H9 (cell line): ENCODE measurements at regions not wholly inside any gene's neighbourhood (a gene's known extent, or its start where the extent isn't known, plus 50 kb on each side); places are given as distances from the start of the nearest gene placed in this dataset.

ENCODE experiments used
- DNase-seq: peaks from one replicate; pipeline ENCODE4 v3.0.0-alpha.2; 2017
- H2AFZ ChIP-seq: one replicate; pipeline ENCODE4 v1.6.1; 2013; ENCODE audit warnings: mild to moderate bottlenecking, low read length, control low read depth, moderate library complexity
- H2AK5ac ChIP-seq: 2 replicates; pipeline ENCODE4 v1.6.1; 2013; ENCODE audit warnings: low read length, control low read depth, mixed read lengths; ENCODE audit not compliant: insufficient read length
- H2BK120ac ChIP-seq: one replicate; pipeline ENCODE4 v1.6.1; 2013; ENCODE audit warnings: low read depth, mild to moderate bottlenecking, low read length, control low read depth, inconsistent platforms; ENCODE audit not compliant: poor library complexity, severe bottlenecking
- H2BK12ac ChIP-seq: 2 replicates; pipeline ENCODE4 v1.6.1; 2013; ENCODE audit warnings: low read length, control low read depth, mixed read lengths, low read depth; ENCODE audit not compliant: insufficient read length
- H2BK15ac ChIP-seq: 2 replicates; pipeline ENCODE4 v1.6.1; 2013; ENCODE audit warnings: low read depth, low read length, control low read depth
- H2BK20ac ChIP-seq: one replicate; pipeline ENCODE4 v1.6.1; 2013; ENCODE audit warnings: low read depth, mild to moderate bottlenecking, low read length, control low read depth, inconsistent platforms; ENCODE audit not compliant: poor library complexity, severe bottlenecking
- H2BK5ac ChIP-seq: 2 replicates; pipeline ENCODE4 v1.6.1; 2013; ENCODE audit warnings: low read length, control low read depth, mixed read lengths; ENCODE audit not compliant: insufficient read length
- H3K14ac ChIP-seq: 2 replicates; pipeline ENCODE4 v1.6.1; 2013; ENCODE audit warnings: low read length, control low read depth; ENCODE audit not compliant: insufficient read depth
- H3K18ac ChIP-seq: 2 replicates; pipeline ENCODE4 v1.6.1; 2013; ENCODE audit warnings: low read depth, mild to moderate bottlenecking, mixed read lengths, low read length, control low read depth; ENCODE audit not compliant: insufficient read length
- H3K23ac ChIP-seq: 2 replicates; pipeline ENCODE4 v1.6.1; 2013; ENCODE audit warnings: low read length, control low read depth, mixed read lengths, low read depth; ENCODE audit not compliant: insufficient read length
- H3K23me2 ChIP-seq: 2 replicates; pipeline ENCODE4 v1.6.1; 2013; ENCODE audit warnings: low read depth, mild to moderate bottlenecking, mixed read lengths, low read length, control low read depth; ENCODE audit not compliant: insufficient read length, poor library complexity, severe bottlenecking
- H3K27ac ChIP-seq: 2 replicates; pipeline ENCODE4 v1.5.1; 2013; ENCODE audit warnings: low read length, control low read depth, mixed read lengths, low read depth; ENCODE audit not compliant: insufficient read length
- H3K27me3 ChIP-seq: 2 replicates; pipeline ENCODE4 v1.6.1; 2013; ENCODE audit warnings: low read length, control low read depth, inconsistent platforms; ENCODE audit not compliant: insufficient read depth
- H3K4ac ChIP-seq: 2 replicates; pipeline ENCODE4 v1.6.1; 2013; ENCODE audit warnings: low read depth, mild to moderate bottlenecking, control low read depth, inconsistent platforms, low read length, moderate library complexity
- H3K4me1 ChIP-seq: 2 replicates; pipeline ENCODE4 v1.6.1; 2013; ENCODE audit warnings: low read length, control low read depth, inconsistent platforms; ENCODE audit not compliant: insufficient read depth
- H3K4me2 ChIP-seq: 2 replicates; pipeline ENCODE4 v1.6.1; 2013; ENCODE audit warnings: low read length, control low read depth, mixed read lengths; ENCODE audit not compliant: insufficient read length, insufficient read depth
- H3K56ac ChIP-seq: 2 replicates; pipeline ENCODE4 v1.6.1; 2013; ENCODE audit warnings: low read depth, mild to moderate bottlenecking, mixed read lengths, low read length, control low read depth; ENCODE audit not compliant: insufficient read length
- H3K79me1 ChIP-seq: 2 replicates; pipeline ENCODE4 v1.6.1; 2013; ENCODE audit warnings: low read depth, mild to moderate bottlenecking, moderate library complexity, low read length, control low read depth, inconsistent platforms; ENCODE audit not compliant: insufficient read depth, poor library complexity, severe bottlenecking
- H3K79me2 ChIP-seq: 2 replicates; pipeline ENCODE4 v1.6.1; 2013; ENCODE audit warnings: low read length, control low read depth, inconsistent platforms; ENCODE audit not compliant: insufficient read depth
- H3K9ac ChIP-seq: 2 replicates; pipeline ENCODE4 v1.6.1; 2013; ENCODE audit warnings: low read length, control low read depth, mixed read lengths; ENCODE audit not compliant: insufficient read length; ENCODE audit errors: extremely low read depth
- H3K9me3 ChIP-seq: one replicate; pipeline ENCODE4 v1.6.1; 2013; ENCODE audit warnings: low read depth, low read length, inconsistent platforms; ENCODE audit not compliant: control insufficient read depth
- H3T11ph ChIP-seq: one replicate; pipeline ENCODE4 v1.6.1; 2013; ENCODE audit warnings: mild to moderate bottlenecking, low read length, control low read depth, inconsistent platforms
- H4K20me1 ChIP-seq: one replicate; pipeline ENCODE4 v1.6.1; 2013; ENCODE audit not compliant: control insufficient read depth, insufficient read length, insufficient read depth
- H4K5ac ChIP-seq: 2 replicates; pipeline ENCODE4 v1.6.1; 2013; ENCODE audit warnings: low read depth, mild to moderate bottlenecking, mixed read lengths, low read length, control low read depth; ENCODE audit not compliant: insufficient read length
- H4K8ac ChIP-seq: replicated peaks from 2 replicates; pipeline ENCODE4 v1.6.1; 2013; ENCODE audit warnings: low read length, control low read depth, mixed read lengths, low read depth; ENCODE audit not compliant: insufficient read length
- H4K91ac ChIP-seq: 2 replicates; pipeline ENCODE4 v1.6.1; 2013; ENCODE audit warnings: low read depth, mild to moderate bottlenecking, moderate library complexity, mixed read lengths, low read length, control low read depth; ENCODE audit not compliant: insufficient read length
- H3K27ac Mint-ChIP-seq, 3 experiments: 2 replicates in 2 of 3; 3 replicates in 1 of 3; pipeline ENCODE4 v1.8.0; 2020 to 2021; ENCODE audit warnings: mixed read lengths in 3 of 3, mild to moderate bottlenecking in 1 of 3, moderate library complexity in 1 of 3
- H3K27me3 Mint-ChIP-seq: 2 replicates; pipeline ENCODE4 v1.8.0; 2021; ENCODE audit warnings: low read depth, mild to moderate bottlenecking, moderate library complexity, mixed read lengths
- H3K36me3 Mint-ChIP-seq, 3 experiments: 2 replicates in 2 of 3; 3 replicates in 1 of 3; pipeline ENCODE4 v1.8.0; 2020 to 2021; ENCODE audit warnings: low read depth in 3 of 3, mixed read lengths in 3 of 3; ENCODE audit not compliant: insufficient read depth in 1 of 3
- H3K4me1 Mint-ChIP-seq, 2 experiments: 2 replicates each; pipeline ENCODE4 v1.8.0; 2020; ENCODE audit warnings: mixed read lengths in 2 of 2
- H3K4me3 Mint-ChIP-seq, 2 experiments: 2 replicates in 1 of 2; 3 replicates in 1 of 2; pipeline ENCODE4 v1.8.0; 2020 to 2021; ENCODE audit warnings: mild to moderate bottlenecking in 2 of 2, mixed read lengths in 2 of 2, moderate library complexity in 1 of 2
- H3K9me3 Mint-ChIP-seq, 2 experiments: 2 replicates in 1 of 2; 3 replicates in 1 of 2; pipeline ENCODE4 v1.8.0; 2020; ENCODE audit warnings: mild to moderate bottlenecking in 2 of 2, mixed read lengths in 2 of 2, moderate library complexity in 1 of 2
- WGBS: extraction: QIAGEN DNeasy Blood & Tissue Kit; methylation state at CpG from one replicate; pipeline ENCODE4 v1.1.7; 2013; ENCODE audit warnings: missing lambda C conversion rate, low lambda C conversion rate, mixed read lengths; ENCODE audit not compliant: insufficient read length; ENCODE audit errors: extremely low coverage; 5-methylcytosine and 5-hydroxymethylcytosine counted together
- TF ChIP-seq, protein P1 (sequence below): fragments of 200-600 bp; sonication (generic); conservative IDR thresholded peaks from 3 replicates; pipeline ENCODE4 v1.8.0; 2021; ENCODE audit warnings: antibody characterized with exemption, mild to moderate bottlenecking

DNA sequence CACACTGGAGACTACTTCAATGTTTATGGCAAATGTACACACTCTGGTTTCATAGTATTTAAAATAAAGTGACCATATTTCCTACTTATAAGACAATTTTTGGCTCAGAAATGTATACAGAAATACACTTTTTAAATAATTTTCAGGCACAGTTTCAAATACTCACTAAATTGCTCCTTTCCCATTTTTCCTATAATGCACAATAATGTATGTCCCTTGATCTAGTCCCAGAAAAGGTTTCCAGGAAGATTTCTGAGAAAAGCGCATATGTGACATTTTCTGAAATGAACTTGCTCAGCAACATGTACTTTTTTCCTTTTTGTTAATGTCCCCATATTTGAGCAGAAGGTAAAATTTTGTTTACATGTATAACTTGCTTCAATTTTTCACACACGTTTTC is 591.4 kb downstream of the CD109 start:
- Histone ChIP-seq H2BK120ac (no peak overlapping the region), H4K5ac (no peak overlapping the region), H2BK20ac (no peak overlapping the region), H4K20me1 (no peaks in the 10 kb centered on the region), H3K4me2 (no peak overlapping the region), H3K18ac (no peak overlapping the region), H4K8ac (no peak overlapping the region), H3K27ac (no peak overlapping the region), H3K56ac (no peak overlapping the region), H2AK5ac (no peak overlapping the region), H4K91ac (no peak overlapping the region), H3K9me3 (no peaks in the 10 kb centered on the region), H3K27me3 (no peaks in the 10 kb centered on the region), H2BK5ac (no peak overlapping the region), H3K9ac (no peak overlapping the region), H3K23ac (no peak overlapping the region), H2BK12ac (no peak overlapping the region), H2AFZ (no peak overlapping the region), H3T11ph (no peak overlapping the region), H3K79me2 (no peaks in the 10 kb centered on the region), H3K4me1 (no peaks in the 10 kb centered on the region), H3K79me1 (no peaks in the 10 kb centered on the region), H2BK15ac (no peak overlapping the region), H3K23me2 (no peaks in the 10 kb centered on the region), H3K14ac (no peak overlapping the region), H3K4ac (no peak overlapping the region)
- no peaks in the 10 kb centered on the region for H3K27me3 Mint-ChIP-seq
- no peak overlapping the region for H3K4me3 Mint-ChIP-seq
- H3K4me1 Mint-ChIP-seq: no peaks in the 10 kb centered on the region
- WGBS: no CpG with 5 or more reads among the region's 2 CpGs
- peaks cover 0 to 6% (median 2%) of the 10 kb centered on the region in 3 experiments; a peak in 2 of 7 replicates for H3K36me3 Mint-ChIP-seq
- no peak for DNase-seq
- TF ChIP-seq, protein P1, sequence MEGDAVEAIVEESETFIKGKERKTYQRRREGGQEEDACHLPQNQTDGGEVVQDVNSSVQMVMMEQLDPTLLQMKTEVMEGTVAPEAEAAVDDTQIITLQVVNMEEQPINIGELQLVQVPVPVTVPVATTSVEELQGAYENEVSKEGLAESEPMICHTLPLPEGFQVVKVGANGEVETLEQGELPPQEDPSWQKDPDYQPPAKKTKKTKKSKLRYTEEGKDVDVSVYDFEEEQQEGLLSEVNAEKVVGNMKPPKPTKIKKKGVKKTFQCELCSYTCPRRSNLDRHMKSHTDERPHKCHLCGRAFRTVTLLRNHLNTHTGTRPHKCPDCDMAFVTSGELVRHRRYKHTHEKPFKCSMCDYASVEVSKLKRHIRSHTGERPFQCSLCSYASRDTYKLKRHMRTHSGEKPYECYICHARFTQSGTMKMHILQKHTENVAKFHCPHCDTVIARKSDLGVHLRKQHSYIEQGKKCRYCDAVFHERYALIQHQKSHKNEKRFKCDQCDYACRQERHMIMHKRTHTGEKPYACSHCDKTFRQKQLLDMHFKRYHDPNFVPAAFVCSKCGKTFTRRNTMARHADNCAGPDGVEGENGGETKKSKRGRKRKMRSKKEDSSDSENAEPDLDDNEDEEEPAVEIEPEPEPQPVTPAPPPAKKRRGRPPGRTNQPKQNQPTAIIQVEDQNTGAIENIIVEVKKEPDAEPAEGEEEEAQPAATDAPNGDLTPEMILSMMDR: no peak
- no peak overlapping the region for H3K27ac Mint-ChIP-seq
- peaks cover 0 to 2% of the 10 kb centered on the region in 2 experiments; a peak in 2 of 5 replicates for H3K9me3 Mint-ChIP-seq
